GM21515 (cell line): ENCODE measurements at regions not wholly inside any gene's neighbourhood (a gene's known extent, or its start where the extent isn't known, plus 50 kb on each side); places are given as distances from the start of the nearest gene placed in this dataset.
"Not testable (repeated sequence)": the region's sequence is repeated elsewhere in the genome, so short reads cannot be mapped to it uniquely, and the experiment has no call there.

ENCODE experiments used
- ATAC-seq: cut with Tn5 transposase; IDR thresholded peaks from one replicate; pipeline ENCODE4 v1.9.1; 2021; ENCODE audit not compliant: unreplicated experiment

DNA sequence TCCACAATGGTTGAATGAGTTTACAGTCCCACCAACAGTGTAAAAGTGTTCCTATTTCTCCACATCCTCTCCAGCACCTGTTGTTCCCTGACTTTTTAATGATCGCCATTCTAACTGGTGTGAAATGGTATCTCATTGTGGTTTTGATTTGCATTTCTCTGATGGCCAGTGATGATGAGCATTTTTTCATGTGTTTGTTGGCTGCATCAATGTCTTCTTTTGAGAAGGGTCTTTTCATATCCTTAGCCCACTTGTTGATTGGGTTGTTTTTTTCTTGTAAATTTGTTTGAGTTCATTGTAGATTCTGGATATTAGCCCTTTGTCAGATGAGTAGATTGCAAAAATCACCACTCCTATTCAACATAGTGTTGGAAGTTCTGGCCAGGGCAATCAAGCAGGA, 287.6 kb upstream of the RASGRP1 start:
- ATAC-seq, result not testable (repeated sequence)

DNA sequence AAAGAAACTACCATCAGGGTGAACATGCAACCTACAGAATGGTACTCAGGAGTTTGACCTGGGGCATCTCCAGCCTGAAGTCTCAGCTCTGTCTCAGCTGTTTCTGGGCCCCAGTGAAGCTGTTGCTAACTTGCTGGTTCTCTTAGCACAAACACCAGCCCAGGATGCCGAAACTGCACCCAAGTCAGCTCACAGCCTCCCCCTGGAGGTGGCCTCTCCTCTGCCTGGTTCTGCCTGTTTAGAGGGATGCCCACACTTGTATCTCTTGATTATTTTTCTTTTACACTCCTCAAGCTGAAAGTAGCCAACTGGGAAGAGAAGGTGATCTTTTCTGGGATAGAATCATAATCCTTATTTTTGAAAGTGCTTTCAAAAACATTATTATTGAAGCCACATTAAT, 289.0 kb upstream of the RASGRP1 start:
- no peak for ATAC-seq

DNA sequence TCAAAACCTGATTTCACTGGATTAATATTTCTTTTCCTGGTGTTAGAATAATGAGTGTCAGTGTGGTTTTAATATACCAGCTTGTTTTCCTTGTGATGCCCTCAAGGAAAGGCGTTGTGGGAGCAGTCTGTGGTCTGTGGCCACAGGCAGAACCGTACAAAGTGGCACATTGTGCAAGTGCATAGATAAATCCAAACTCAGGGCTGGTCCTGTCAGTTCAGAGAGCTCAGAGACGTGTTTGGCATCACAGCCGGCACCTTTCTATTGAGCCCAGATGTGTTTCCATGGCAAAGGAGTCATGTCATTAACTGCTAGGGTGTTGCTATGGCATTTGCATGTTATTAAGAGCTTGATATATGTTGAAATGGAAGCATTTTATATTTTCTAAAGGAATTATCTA, 289.9 kb upstream of the RASGRP1 start:
- ATAC-seq, result no peak

DNA sequence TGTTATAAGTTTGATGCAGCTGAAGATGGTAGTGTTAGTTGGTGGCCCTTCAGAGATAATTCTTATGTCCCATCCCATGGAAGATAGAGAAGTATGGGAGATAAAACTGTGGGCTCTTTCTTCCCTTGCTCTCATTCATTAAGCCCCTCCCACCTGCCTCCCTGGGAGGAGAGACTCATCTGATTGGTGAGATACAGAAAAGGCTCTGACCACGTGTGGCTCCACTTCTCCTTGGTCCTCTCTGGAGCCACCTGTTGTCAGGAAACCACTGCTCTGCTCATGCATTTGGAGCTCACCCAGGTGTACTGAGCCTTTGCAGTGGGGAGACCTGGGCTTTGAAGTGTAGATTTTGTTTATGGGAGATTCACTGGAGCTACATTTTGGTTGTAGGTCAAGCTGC, 293.2 kb upstream of the RASGRP1 start:
- no peak for ATAC-seq

DNA sequence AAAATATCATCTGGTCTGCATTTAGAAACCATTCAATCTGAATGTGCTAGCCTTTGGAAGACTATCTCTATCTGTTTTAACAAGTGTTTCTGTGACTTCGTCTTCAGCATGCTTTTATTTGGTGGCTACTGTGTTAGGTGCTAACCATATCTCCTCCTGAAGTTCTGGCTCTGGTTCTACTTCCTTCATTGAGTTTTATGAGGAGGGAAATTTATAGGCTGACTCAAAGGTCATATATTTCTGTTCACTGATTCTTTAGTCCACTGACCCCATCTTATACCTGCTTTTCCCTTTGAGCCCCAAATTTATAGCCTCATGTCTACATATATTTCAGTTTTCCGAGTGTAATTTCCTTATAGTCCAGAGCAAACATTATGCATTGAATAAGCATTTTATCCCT, 295.0 kb upstream of the RASGRP1 start:
- ATAC-seq, result no peak

DNA sequence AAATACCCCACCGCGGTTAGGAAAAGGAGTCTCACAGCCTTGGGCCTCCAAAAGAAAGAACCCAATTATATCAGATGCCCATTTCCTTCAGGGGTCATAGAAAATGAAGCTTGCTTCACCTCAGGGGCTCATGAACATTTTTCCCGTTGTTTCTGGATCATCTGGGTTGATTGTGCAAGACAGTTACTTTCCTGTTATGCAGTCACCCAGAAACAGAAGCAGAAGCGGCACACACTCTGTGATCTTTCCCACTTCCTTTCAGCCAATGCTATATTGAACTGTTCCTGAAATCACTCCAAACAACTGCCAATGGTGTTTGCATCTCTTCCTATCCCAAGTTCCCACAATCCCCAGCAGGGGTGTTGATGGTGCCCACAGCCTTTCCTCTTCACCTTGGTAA, 295.6 kb upstream of the RASGRP1 start:
- no peak for ATAC-seq

DNA sequence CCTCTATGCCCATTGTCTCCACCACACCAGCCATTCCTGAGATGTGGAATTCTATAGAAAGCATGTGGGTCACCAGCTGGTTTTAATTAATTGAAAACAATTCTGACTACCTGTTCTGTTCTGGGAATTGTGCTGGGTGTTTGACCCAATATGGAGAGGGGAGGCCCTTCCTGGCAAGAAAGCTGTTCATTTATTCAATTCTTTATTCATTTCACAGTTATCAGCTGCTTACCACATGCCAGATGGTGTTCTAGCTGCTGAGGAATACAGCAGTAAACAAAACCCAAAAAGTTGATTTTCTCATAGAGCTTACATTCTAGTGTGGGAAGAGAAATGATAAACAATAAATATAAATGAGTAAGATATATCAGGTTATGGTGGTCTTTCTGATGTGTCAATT, 296.1 kb upstream of the RASGRP1 start:
- no peak for ATAC-seq

DNA sequence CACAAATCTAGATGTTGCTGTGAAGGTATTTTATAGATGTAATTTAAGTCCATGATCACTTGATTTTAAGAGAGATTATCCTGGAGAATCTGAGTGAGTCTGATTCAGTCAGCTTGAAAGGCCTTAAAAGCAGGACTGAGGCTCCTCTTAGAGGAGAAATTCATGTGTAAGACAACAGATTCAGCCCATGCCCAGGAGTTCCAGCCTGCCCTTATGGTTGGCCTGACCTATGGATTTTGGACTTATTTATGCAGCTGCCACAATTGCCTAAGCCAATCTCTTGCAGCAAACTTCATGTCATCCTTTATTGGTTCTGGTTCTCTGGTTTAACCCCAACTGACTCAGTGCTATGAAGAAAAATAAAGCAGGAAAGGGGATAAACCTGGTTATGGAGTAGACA, 296.5 kb upstream of the RASGRP1 start:
- ATAC-seq, result no peak

DNA sequence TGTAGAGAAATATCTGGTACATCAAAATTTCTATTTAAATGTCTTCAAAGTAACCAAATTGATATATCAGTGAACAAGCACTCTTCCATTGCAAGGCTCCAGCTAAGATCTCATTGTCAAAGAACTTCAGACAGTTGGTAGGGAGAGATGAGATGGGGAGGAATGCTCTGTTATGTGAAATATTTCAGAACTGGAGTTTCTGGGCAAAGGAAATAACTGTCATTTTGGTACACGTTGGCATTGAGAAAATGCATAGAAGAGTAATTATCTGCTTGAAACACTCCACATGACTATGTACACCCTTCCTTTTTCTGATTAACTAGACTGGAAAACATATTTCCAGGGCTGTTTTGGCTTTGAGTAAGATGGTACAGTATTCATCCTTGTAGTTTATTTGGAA, 297.5 kb upstream of the RASGRP1 start:
- ATAC-seq, result no peak

DNA sequence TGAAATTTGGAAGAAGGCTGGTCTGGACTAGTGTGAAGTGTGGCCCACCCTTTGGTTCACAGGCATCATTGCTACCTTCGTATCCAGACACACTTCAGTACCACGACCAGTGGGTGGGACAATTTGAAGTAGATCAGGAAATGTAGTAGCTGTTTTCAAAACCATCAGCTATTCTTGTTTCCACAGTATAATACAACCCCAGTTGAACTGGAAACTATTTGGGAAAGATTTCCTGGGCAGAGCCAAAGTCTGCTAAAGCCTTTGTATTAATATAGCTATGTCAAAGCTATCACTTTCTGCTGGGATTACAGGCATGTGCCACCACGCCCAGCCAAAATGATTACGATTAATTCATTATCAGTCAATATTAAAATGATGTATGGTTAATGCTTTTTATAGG, 298.8 kb upstream of the RASGRP1 start:
- ATAC-seq, result no peak

DNA sequence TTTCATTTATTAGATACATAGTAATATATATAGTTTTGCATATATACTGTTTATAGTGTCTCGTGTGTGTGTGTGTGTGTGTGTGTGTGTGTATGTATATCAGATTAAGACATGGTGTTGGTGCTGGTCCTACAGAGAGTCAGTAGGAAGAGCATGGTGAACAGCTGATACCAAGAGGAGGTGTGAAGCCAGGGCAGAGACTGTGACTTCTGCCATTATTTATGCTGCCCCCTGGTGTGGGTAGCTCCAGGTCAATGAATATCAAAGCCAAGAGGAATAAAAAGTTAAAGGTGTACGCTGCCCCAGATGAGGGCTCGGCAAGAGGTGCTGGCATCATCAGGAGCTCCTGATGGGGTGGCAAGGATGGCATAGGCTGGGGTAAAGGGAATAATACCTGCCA, 299.5 kb upstream of the RASGRP1 start:
- no peak for ATAC-seq

DNA sequence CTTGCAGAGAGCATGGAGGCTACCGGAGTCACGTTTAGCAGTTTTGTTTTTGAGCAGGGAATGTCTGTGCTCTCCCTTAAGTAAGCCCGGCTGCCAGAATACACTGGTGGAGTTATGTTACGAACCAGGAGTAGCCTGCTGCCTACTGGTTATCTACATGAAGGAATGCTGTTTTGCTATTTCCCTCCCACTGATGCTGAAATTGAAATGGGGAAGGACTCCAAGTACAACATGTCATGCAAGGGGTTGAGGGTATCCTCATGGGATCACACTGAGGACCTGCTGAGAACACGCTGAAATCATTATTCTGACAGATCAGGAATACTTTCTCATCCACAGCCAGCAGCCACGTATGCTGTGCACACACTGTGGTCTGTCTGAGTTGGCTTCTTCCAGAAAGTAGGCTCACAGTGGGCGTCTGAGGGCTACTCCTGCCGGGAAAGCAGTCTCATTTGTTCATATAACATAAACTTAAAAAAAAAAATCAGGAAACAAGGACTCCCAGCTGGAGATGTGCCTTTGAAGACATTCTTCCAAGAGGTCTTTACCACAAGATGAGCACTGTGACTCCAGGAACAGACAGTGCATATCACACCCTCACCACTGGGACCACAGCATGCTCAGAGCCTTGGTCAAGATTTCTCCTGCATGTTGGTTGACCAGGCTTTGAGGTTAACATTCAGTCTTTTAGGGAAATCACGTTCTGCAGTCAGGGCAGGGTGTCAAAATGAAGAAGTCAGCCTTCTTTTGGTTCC, 300.4 kb upstream of the RASGRP1 start:
- no peak for ATAC-seq

DNA sequence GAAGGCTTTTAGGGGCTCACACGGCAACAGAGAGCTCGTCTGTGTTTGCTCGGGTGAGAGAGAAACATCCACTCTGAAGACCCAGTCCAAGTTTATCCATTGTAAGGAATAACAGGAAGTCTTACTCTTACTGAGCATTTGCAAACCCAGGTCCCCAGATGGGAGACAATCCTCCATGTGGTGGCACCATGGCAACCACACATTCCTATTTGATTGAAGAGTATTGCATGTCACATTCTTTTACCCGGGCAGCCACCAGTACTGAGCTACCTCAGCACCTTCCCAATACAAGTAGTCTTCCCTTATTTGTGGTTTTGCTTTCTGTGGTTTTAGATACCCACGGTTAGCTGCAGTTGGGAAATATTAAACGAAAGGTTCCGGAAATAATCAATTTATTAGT, 302.9 kb upstream of the RASGRP1 start:
- no peak for ATAC-seq

DNA sequence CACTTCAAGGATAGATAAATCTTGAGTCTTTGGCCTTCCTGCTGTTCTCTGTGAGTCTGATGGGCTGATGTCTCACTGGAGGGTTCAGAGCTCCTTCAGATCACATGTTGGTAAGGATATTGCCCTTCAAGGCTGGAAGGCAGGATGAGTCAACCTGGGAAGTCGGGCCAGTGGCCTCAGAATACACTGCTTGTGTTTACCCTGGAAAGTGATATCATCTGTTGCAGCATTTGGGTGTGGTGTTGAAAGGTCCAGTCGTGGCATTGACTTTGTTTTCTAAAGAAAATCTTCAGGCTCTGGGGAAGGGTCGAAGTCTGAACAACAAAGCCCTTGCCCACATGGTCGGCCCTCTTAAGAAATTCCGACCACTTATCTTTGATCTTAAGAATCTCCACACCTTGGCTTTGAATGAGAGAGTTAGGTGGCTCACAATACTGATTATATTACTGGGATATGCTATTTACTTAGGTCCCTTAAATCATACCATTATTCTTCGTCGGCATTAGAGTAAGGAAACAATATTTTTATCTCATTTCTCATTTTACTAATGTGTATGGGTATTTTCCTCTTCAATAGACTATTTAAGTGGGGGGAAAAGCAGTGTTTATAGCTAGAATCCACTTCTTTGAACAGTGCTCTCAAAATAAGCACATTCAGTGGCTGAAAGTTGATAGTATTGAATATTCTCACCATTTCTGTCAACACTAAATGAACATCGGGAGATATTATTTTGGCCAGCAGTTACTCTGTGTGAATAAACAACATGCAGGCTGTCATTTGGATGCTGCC, 303.9 kb upstream of the RASGRP1 start:
- no peak for ATAC-seq

DNA sequence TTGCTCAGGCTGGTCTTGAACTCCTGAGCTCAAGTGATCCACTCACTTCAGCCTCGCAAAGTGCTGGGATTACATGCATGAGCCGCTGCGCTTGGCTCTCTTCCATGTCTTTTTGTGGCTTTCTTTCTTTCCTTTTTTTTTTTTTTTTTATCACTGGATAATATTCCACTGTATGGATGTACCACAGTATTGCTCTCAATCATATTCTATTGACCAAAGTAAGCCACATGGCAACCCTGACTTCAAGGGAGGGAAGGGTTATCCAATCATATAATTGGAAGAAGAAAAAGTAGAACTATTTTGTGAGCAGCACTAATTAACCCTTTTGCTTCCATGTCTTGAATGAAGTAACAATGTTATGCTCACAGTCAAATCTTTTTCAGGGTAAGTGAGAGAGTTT, 307.0 kb upstream of the RASGRP1 start:
- ATAC-seq, result no peak

DNA sequence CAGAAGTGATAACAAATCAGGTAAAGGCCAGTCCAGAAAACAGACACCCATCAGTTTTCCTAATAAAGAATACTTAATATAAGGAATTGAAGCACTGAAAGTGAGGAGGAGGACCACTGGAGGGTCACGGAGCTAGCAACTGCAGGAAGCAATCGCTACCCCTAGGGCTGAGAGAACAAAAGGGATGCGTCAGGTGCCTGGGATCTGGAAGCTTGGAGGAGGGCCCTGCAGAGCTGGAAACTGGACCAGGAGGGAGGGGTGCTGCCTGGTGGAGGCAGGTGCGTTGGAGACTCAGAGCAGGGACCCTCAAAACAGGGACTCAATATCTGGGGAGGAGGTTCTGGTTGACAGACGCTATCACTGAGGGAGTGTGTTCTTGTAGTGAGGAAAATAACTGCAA, 308.1 kb upstream of the RASGRP1 start:
- no peak for ATAC-seq

DNA sequence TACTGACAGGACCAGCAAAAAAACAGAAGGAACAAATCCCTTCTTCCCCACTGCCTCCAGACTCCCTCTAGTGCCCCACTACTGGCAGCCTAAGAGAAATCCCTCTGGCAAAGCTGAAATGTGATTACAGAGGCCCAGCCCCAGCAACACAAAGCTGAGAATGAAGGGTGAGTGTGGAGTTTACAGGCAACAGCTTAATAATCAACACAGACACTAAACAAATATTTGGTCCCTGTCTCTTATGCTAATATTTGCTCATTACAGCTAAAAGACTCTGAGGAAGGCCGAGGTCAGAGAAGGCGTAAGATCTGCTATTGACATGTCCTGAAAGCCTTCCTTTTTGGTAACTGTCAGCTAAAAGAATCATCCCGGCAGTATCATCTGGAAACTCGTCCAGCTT, 308.5 kb upstream of the RASGRP1 start:
- no peak for ATAC-seq

DNA sequence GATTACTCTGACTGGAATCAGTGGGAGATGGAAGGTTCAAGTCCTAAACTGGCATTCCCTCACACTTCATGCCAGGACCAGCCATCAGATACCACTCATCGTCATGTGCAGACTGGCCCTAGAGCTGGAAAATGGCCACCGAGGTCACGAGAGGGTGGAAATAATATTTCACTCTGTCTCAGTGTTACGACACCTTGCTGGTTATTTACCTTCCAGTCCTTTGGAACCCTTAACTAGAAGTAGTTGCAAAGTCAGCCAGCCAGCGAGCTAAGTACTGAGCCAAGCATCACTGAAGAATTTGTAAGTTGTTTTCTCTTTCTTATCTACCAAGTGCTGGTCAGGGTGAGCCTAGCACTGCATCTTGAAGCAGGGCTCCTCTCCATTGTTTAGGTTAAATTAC, 309.9 kb upstream of the RASGRP1 start:
- ATAC-seq, result no peak

DNA sequence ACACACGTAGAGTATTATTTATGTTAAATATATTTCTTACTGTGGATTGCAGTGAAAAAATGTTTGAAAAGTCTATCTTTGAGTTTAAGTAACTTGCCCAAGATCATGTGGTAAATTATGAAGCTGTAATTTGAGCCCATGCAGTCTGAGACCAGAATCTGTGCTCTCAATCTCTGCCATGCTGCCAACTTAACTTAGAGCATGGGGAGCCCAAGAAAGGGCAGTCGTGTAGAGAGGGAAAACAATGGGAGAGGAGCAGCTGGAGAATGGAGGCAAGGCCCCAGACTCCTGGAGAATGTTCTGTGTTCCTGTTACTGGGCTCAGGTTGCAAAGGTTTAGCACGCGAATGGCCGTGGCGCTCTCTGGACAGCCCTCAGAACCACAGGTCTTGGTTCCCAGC, 311.6 kb upstream of the RASGRP1 start:
- no peak for ATAC-seq

DNA sequence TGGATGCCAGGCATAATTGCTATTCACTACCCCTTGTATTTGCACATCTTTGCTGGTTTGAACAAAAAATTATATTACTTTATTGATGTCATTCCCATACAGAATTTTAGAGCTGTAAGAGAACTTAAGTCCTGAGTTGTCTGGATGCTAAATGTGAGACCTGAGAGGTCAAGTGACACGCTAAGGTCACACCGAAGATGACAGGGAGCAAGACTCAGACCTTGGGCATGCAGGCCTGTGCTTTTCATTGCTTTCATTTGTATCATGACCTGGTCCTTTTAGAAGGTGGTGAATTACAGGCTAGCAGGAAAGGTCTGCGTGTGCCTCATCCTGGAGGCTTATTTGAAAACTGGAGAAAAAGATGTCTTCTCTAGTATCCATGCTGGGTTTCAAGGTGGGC, 312.0 kb upstream of the RASGRP1 start:
- no peak for ATAC-seq

DNA sequence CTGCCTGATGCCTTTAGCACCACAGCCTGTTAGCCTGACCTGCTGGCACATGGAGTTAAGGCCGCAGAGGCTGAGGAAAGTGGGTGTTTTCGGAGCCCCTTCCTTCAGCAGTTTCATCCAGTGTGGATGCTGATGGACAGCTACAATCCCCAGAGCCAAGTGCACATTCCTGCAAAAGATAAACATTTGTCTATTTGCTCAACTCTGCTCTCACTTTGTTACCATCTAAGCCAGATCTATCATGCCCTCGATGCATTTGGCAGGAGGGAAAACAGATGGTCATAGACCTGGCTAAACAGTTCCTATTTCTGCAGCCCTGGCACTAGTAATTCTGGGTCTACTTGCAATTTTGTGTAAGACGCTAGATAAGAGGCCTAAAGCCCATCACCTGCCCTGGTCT, 312.9 kb upstream of the RASGRP1 start:
- no peak for ATAC-seq

DNA sequence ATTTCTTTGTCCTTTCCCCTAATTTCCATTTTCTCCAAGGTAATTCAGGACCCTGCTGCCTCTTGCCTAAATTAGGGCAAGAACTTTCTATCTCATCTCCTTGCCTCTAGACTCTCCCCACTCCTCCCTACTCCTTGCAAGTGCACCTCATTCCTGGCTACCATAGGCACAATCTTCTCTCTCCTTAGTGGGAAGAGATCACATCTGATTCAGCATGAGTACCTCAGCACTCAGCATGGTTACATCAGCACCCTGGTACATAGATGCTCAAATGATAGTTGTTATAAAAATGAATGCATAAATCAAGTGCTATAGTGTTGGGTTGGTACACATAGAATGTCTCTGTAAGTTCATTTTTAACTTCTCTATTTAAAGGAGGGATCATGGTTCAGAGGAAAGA, 313.4 kb upstream of the RASGRP1 start:
- no peak for ATAC-seq

DNA sequence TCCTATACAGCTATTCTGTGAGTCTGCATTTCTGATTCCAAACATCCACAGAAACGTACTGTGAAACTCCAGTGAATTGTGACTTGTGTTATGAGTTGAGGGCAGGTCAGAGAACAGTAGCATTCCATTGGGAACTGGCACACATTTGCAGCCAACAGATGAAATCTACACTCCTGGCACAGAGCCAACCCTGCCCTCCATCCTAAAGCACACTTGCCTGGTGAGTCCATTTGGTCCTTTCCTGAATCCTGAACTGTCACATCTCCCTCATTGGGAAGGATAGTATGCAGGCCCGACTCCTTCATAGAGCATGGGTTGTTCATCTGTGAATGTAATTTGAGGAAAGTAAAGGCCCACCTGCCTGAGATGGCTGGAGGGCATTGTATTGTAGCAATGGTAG, 314.3 kb upstream of the RASGRP1 start:
- no peak for ATAC-seq
